GM12878 (cell line): ENCODE measurements at regions not wholly inside any gene's neighbourhood (a gene's known extent, or its start where the extent isn't known, plus 50 kb on each side); places are given as distances from the start of the nearest gene placed in this dataset.

Source experiments
- ATAC-seq: fragments of 200-7000 bp; cut with Tn5 transposase; 3 replicates; pipeline ENCODE4 v1.9.1; 2020; ENCODE audit warnings: mild to moderate bottlenecking, moderate library complexity
- BruUV-seq: library from RNA; stranded (reverse); fragments of 400-500 nt; replicated peaks from 2 replicates; lab custom pipeline; 2021; lab: Mats Ljungman, UMichigan
- CTCF ChIA-PET: fragments of 300-600 bp; sonication (Branson Sonifier 250); formaldehyde crosslinking; extraction: SDS; loops from one replicate; lab custom pipeline; 2021; ENCODE audit warnings: inconsistent platforms; lab: Yijun Ruan, JAX
- POLR2A ChIA-PET: fragments of 350-600 bp; formaldehyde crosslinking; extraction: SDS; loops from one replicate; lab custom pipeline; 2021; ENCODE audit warnings: inconsistent platforms; lab: Charles Lee
- RAD21 ChIA-PET: fragments of 300-600 bp; sonication (Branson Sonifier 250); formaldehyde crosslinking; loops from one replicate; lab custom pipeline; 2023; ENCODE audit warnings: antibody characterized with exemption; ENCODE audit not compliant: unreplicated experiment; lab: Charles Lee
- SMC1A ChIA-PET: fragments of 300-600 bp; sonication (Branson Sonifier 250); formaldehyde crosslinking; loops from one replicate; lab custom pipeline; 2023; ENCODE audit not compliant: unreplicated experiment, uncharacterized antibody; lab: Charles Lee
- DNase-seq: peaks from one replicate; pipeline ENCODE4 v3.0.0-alpha.2; 2011; ENCODE audit warnings: low read depth, low spot score
- FAIRE-seq: peaks from 3 replicates; lab custom pipeline; 2011; peaks lifted over from hg19 to GRCh38; lab: Jason Lieb, UNC
- H2AFZ ChIP-seq: 2 replicates; pipeline ENCODE4 v1.6.0; 2011; ENCODE audit warnings: low read depth, low read length, control low read depth; ENCODE audit not compliant: control insufficient read depth
- H3K27ac ChIP-seq: 2 replicates; pipeline ENCODE4 v1.5.1; 2011; ENCODE audit warnings: control low read depth; ENCODE audit not compliant: control insufficient read depth, insufficient read depth
- H3K27me3 ChIP-seq, 2 experiments: replicated peaks in 1 of 2; 2 replicates each; pipeline versions ENCODE4 v1.6.0 to v1.6.1; 2011; ENCODE audit warnings: low read length in 1 of 2; ENCODE audit not compliant: control insufficient read depth in 2 of 2, insufficient read depth in 2 of 2
- H3K36me3 ChIP-seq, 2 experiments: 2 replicates each; pipeline ENCODE4 v1.5.1; 2011; ENCODE audit warnings: low read length in 1 of 2; ENCODE audit not compliant: control insufficient read depth in 2 of 2, insufficient read depth in 2 of 2
- H3K4me1 ChIP-seq: 2 replicates; pipeline ENCODE4 v1.6.1; 2011; ENCODE audit warnings: mild to moderate bottlenecking, low read length, moderate library complexity, mixed read lengths; ENCODE audit not compliant: control insufficient read depth, insufficient read depth
- H3K4me2 ChIP-seq: 2 replicates; pipeline ENCODE4 v1.6.0; 2011; ENCODE audit warnings: control low read depth; ENCODE audit not compliant: control insufficient read depth, insufficient read depth
- H3K4me3 ChIP-seq: fragments of 200-600 bp; sonication (generic); 2 replicates; pipeline ENCODE4 v1.5.1; 2016
- H3K79me2 ChIP-seq: 2 replicates; pipeline ENCODE4 v1.6.0; 2011; ENCODE audit warnings: low read length; ENCODE audit not compliant: control insufficient read depth, insufficient read depth
- H3K9ac ChIP-seq: 2 replicates; pipeline ENCODE4 v1.8.0; 2011; ENCODE audit warnings: low read length, control low read depth, mixed read lengths; ENCODE audit not compliant: control insufficient read depth, insufficient read depth
- H3K9me3 ChIP-seq: replicated peaks from 3 replicates; pipeline ENCODE4 v1.5.1; 2011; ENCODE audit warnings: mild to moderate bottlenecking, low read length; ENCODE audit not compliant: control insufficient read depth, insufficient read depth
- H4K20me1 ChIP-seq: 2 replicates; pipeline ENCODE4 v1.6.0; 2011; ENCODE audit not compliant: control insufficient read depth, insufficient read depth
- BMI1 ChIP-seq: fragments of 450-650 bp; IDR thresholded peaks from 2 replicates; pipeline ENCODE4 v1.6.1; 2016; ENCODE audit warnings: mild to moderate bottlenecking, moderate library complexity, borderline replicate concordance
- CREM ChIP-seq: IDR thresholded peaks from 2 replicates; pipeline ENCODE4 v1.6.1; 2014; ENCODE audit warnings: antibody characterized with exemption, low read depth
- ESRRA ChIP-seq: IDR thresholded peaks from 2 replicates; pipeline ENCODE4 v1.6.1; 2012; ENCODE audit warnings: mild to moderate bottlenecking, low read length, improper control_type of control experiment
- ETV6 ChIP-seq, 2 experiments: fragments of 450-650 bp in 1 of 2; IDR thresholded peaks in 1 of 2; conservative IDR thresholded peaks in 1 of 2; 2 replicates each; pipeline ENCODE4 v1.6.1; 2014; ENCODE audit warnings: antibody characterized with exemption in 1 of 2, borderline replicate concordance in 1 of 2, low read depth in 1 of 2, mild to moderate bottlenecking in 1 of 2, moderate library complexity in 1 of 2
- HDGF ChIP-seq: fragments of 450-650 bp; IDR thresholded peaks from 2 replicates; pipeline ENCODE4 v1.6.1; 2016; ENCODE audit warnings: antibody characterized with exemption
- IRF4 ChIP-seq: IDR thresholded peaks from 2 replicates; pipeline ENCODE4 v1.6.1; 2011; ENCODE audit warnings: low read depth, low read length
- MEF2B ChIP-seq: fragments of 450-650 bp; IDR thresholded peaks from 2 replicates; pipeline ENCODE4 v1.6.1; 2018; ENCODE audit warnings: mild to moderate bottlenecking, moderate library complexity; ENCODE audit not compliant: partially characterized antibody, poor library complexity, severe bottlenecking
- NFYB ChIP-seq: IDR thresholded peaks from 2 replicates; pipeline ENCODE4 v1.6.1; 2011; ENCODE audit warnings: low read depth, mild to moderate bottlenecking, low read length, improper control_type of control experiment, moderate library complexity; ENCODE audit not compliant: insufficient read depth
- NRF1 ChIP-seq: conservative IDR thresholded peaks from 2 replicates; pipeline ENCODE4 v1.6.1; 2011; ENCODE audit warnings: mild to moderate bottlenecking, low read depth, low read length, improper control_type of control experiment
- RELA ChIP-seq: fragments of 450-650 bp; IDR thresholded peaks from 2 replicates; pipeline ENCODE4 v1.8.0; 2014; ENCODE audit warnings: borderline replicate concordance; ENCODE audit not compliant: partially characterized antibody
- SMAD1 ChIP-seq: fragments of 450-650 bp; IDR thresholded peaks from 2 replicates; pipeline ENCODE4 v1.6.1; 2018; ENCODE audit warnings: mild to moderate bottlenecking, low read depth; ENCODE audit not compliant: partially characterized antibody
- SMC3 ChIP-seq: IDR thresholded peaks from 2 replicates; pipeline ENCODE4 v1.6.1; 2011; ENCODE audit warnings: low read length, improper control_type of control experiment, borderline replicate concordance
- SRF ChIP-seq, 2 experiments: IDR thresholded peaks; 2 replicates each; pipeline ENCODE4 v1.6.1; 2011; ENCODE audit warnings: low read depth in 2 of 2, low read length in 2 of 2, mild to moderate bottlenecking in 1 of 2, moderate library complexity in 1 of 2
- TARDBP ChIP-seq: IDR thresholded peaks from 2 replicates; pipeline ENCODE4 v1.6.1; 2016; ENCODE audit warnings: borderline replicate concordance
- TBL1XR1 ChIP-seq: IDR thresholded peaks from 2 replicates; pipeline ENCODE4 v1.6.1; 2012; ENCODE audit warnings: low read depth, low read length, improper control_type of control experiment
- USF1 ChIP-seq: IDR thresholded peaks from 2 replicates; pipeline ENCODE4 v1.6.1; 2011; ENCODE audit warnings: borderline replicate concordance, low read depth, mild to moderate bottlenecking, moderate library complexity, mixed read lengths, low read length; ENCODE audit not compliant: insufficient read depth; ENCODE audit errors: extremely low read length
- WGBS: methylation state at CpG from one replicate; pipeline ENCODE4 v1.1.6; 2016; ENCODE audit warnings: low lambda C conversion rate; ENCODE audit not compliant: insufficient replicate concordance, insufficient coverage; ENCODE audit errors: missing lambda C conversion rate; 5-methylcytosine and 5-hydroxymethylcytosine counted together
- in situ Hi-C: fragments of 300-500 bp; cut with MboI; formaldehyde crosslinking; loops from 9 replicates; pipeline ENCODE4 v1.14.3; 2018; ENCODE audit warnings: mixed read lengths
- intact Hi-C: fragments of 100-400 bp; cut with micrococcal nuclease; formaldehyde crosslinking; loops from one replicate; pipeline ENCODE4 v1.14.2; 2022; ENCODE audit not compliant: unreplicated experiment
- TF ChIP-seq, protein P1 (sequence below): IDR thresholded peaks from 2 replicates; pipeline ENCODE4 v1.6.1; 2011; ENCODE audit warnings: low read depth, low read length, improper control_type of control experiment, borderline replicate concordance

DNA sequence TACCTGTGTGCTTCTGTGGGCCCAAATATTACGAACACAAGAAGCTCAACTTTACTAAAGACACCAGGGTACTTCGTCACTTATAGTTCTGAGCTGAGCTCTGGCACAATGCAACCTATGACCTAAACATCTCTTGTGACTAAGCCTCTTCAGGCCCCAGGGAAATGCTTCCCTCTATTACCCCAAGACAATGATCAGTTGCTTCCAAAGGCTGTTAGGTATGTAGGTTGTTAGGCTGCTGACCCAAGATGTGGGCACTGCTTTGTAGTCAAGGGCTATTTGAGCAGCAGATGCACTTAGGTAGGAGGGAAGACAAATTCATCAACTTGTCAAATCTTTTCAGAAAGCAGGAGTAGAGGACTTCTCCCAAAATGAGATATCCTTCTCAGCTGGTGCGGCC is 640.1 kb downstream of the EPHA4 start:
- 3% methylated on average over 3 of the region's 3 CpGs for WGBS
- POLR2A ChIA-PET = no interaction called here
- in situ Hi-C loops = no loop called here

More for the DNA sequence above, 640.1 kb downstream of the EPHA4 start:
- Histone ChIP-seq H3K9me3 (no peaks in the 10 kb centered on the region), H3K27me3 (no peaks in the 10 kb centered on the region), H3K4me1 (no peaks in the 10 kb centered on the region), H3K79me2 (no peaks in the 10 kb centered on the region), H4K20me1 (no peaks in the 10 kb centered on the region), H3K27ac (no peak overlapping the region), H3K9ac (no peak overlapping the region), H3K4me3 (no peak overlapping the region), H2AFZ (no peak overlapping the region), H3K4me2 (no peak overlapping the region), H3K36me3 (no peaks in the 10 kb centered on the region)
- no peak for TF ChIP-seq NFYB
- no peak for TF ChIP-seq MEF2B
- no peak for TF ChIP-seq ESRRA
- TF ChIP-seq USF1 = no peak
- TF ChIP-seq, protein P1, sequence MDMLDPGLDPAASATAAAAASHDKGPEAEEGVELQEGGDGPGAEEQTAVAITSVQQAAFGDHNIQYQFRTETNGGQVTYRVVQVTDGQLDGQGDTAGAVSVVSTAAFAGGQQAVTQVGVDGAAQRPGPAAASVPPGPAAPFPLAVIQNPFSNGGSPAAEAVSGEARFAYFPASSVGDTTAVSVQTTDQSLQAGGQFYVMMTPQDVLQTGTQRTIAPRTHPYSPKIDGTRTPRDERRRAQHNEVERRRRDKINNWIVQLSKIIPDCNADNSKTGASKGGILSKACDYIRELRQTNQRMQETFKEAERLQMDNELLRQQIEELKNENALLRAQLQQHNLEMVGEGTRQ = no peak
- no peak for TF ChIP-seq ETV6 (conservative IDR thresholded peaks at IDR 0.05 in 1 of 2, IDR thresholded peaks at IDR 0.05 in 1 of 2; ENCODE audit: borderline replicate concordance in 1 of 2, low read depth in 1 of 2)
- no peak for TF ChIP-seq CREM
- TF ChIP-seq RELA = no peak
- TF ChIP-seq SMAD1 = no peak
- TF ChIP-seq SMC3 = no peak
- no peak for TF ChIP-seq TBL1XR1
- no peak for TF ChIP-seq NRF1
- TF ChIP-seq TARDBP = no peak
- no peak for TF ChIP-seq SRF (IDR thresholded peaks at IDR 0.05; ENCODE audit: low read depth in 2 of 2, low read length in 2 of 2)
- no peak for TF ChIP-seq IRF4
- no peak for TF ChIP-seq BMI1
- TF ChIP-seq HDGF = no peak
- DNase-seq (no peak), FAIRE-seq (no peak), ATAC-seq (no peak)
- no TSS peak for BruUV-seq
- intact Hi-C loops = no loop called here
- CTCF ChIA-PET = no interaction called here
- SMC1A ChIA-PET = no interaction called here
- RAD21 ChIA-PET = no interaction called here
